Gastrocnemius medialis (tissue), 4 donors: ENCODE measurements at regions not wholly inside any gene's neighbourhood (a gene's known extent, or its start where the extent isn't known, plus 50 kb on each side); places are given as distances from the start of the nearest gene placed in this dataset.

Source experiments
- ATAC-seq, 2 donors: fragments of 150-250 bp; one replicate each; pipeline ENCODE4 v1.9.1; 2016
- DNase-seq, 2 donors: peaks; one replicate each; pipeline ENCODE4 v3.0.0-alpha.2; 2019
- H3K27ac ChIP-seq, 4 donors: fragments of 200-600 bp; sonication (generic); 1 replicate in 1 of 4; 2 replicates in 3 of 4; pipeline ENCODE4 v1.5.1; 2016 to 2018; ENCODE audit warnings: mild to moderate bottlenecking in 2 of 4, moderate library complexity in 1 of 4
- H3K27me3 ChIP-seq, 3 donors: fragments of 200-600 bp; sonication (generic) in 2 of 3; 1 replicate in 1 of 3; 2 replicates in 2 of 3; pipeline versions ENCODE4 v1.5.1 to v1.6.0; 2016 to 2019; ENCODE audit warnings: mild to moderate bottlenecking in 1 of 3, moderate library complexity in 1 of 3
- H3K36me3 ChIP-seq, 2 donors: fragments of 200-600 bp; sonication (generic) in 1 of 2; one replicate each; pipeline ENCODE4 v1.5.1; 2017 to 2018
- H3K4me1 ChIP-seq, 2 donors: fragments of 200-600 bp; sonication (generic) in 1 of 2; one replicate each; pipeline ENCODE4 v1.5.1; 2016 to 2017; ENCODE audit warnings: mild to moderate bottlenecking in 2 of 2
- H3K4me3 ChIP-seq, 4 donors: fragments of 200-600 bp; sonication (generic) in 3 of 4; 1 replicate in 1 of 4; 2 replicates in 3 of 4; pipeline ENCODE4 v1.5.1; 2016 to 2019; ENCODE audit warnings: mild to moderate bottlenecking in 2 of 4
- H3K9me3 ChIP-seq, 3 donors: fragments of 200-600 bp; sonication (generic) in 2 of 3; 1 replicate in 1 of 3; 2 replicates in 2 of 3; pipeline ENCODE4 v1.5.1; 2016 to 2019
- POLR2A ChIP-seq, 2 donors: fragments of 450-650 bp; IDR thresholded peaks; one replicate each; pipeline ENCODE4 v1.6.1; 2017; ENCODE audit warnings: antibody characterized with exemption in 2 of 2, mild to moderate bottlenecking in 2 of 2, moderate library complexity in 2 of 2
- in situ Hi-C, 4 donors: fragments of 200-750 bp; cut with MboI; loops; one replicate each; pipeline versions ENCODE4 v1.15.0 to v1.8.0; 2017; ENCODE audit warnings: low sequenced_read_pairs in 4 of 4
- intact Hi-C: fragments of 100-400 bp; cut with DNase I; formaldehyde crosslinking; loops from one replicate; pipeline ENCODE4 v1.15.1; 2023; ENCODE audit warnings: low total_unique reads
- TF ChIP-seq, protein P1 (sequence below), 5 experiments: fragments of 450-650 bp in 3 of 5; fragments of 200-600 bp in 2 of 5; sonication (generic) in 2 of 5; IDR thresholded peaks in 4 of 5; conservative IDR thresholded peaks in 1 of 5; 1 replicate in 4 of 5; 2 replicates in 1 of 5; pipeline ENCODE4 v1.5.1; 2016 to 2019; ENCODE audit warnings: antibody characterized with exemption in 5 of 5, mild to moderate bottlenecking in 3 of 5, moderate library complexity in 3 of 5

DNA sequence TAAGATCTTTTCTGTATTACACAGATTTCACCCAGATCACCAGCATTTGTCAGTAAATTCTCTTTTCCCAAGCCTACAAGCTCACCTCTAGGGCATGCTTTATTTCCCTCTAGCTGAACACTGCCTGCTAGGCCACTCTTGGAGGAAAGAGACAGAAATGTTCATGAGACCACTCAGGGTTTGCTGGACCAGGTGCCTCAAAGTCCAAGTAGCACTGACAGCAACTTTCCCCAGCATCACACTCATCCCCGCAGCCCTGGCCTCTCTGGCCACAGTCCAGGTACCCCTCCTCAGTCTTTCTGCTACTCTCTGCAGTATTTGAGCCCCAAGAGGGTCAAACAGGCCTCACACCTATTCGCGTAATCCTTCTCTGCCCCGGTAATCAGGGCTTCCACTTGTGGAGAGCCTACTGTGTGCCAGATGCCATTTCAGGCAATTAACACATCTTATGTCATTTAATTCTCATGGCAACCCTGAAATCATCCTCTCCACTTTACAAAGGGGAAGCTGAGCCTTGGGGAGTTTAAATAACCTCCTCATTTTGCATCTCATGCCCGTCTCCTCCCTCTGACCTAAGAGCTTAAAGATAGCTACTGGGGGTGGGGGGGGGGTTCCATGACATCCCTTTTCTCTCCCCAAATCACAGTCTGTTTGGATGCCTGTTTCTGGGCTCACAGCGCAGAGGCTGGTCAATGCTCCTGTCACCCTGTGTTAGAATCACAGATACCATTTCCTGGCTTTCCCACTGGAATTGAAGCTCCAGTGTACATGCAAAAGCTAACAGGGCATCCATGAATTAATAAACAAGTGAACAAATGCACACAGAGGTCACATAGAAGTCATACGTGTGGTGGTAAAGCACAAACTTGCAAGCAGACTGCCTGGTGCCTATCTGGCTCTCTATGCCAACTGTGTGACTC, 88.5 kb downstream of the PRLHR start:
- ATAC-seq (no peak), DNase-seq (no peak)
- H3K4me3 ChIP-seq, result no peak overlapping the region
- no peaks in the 10 kb centered on the region for H3K9me3 ChIP-seq
- H3K36me3 ChIP-seq, result no peaks in the 10 kb centered on the region
- H3K27me3 ChIP-seq, result no peaks in the 10 kb centered on the region
- TF ChIP-seq POLR2A (IDR thresholded peaks at IDR 0.05), result no peak
- TF ChIP-seq, protein P1, sequence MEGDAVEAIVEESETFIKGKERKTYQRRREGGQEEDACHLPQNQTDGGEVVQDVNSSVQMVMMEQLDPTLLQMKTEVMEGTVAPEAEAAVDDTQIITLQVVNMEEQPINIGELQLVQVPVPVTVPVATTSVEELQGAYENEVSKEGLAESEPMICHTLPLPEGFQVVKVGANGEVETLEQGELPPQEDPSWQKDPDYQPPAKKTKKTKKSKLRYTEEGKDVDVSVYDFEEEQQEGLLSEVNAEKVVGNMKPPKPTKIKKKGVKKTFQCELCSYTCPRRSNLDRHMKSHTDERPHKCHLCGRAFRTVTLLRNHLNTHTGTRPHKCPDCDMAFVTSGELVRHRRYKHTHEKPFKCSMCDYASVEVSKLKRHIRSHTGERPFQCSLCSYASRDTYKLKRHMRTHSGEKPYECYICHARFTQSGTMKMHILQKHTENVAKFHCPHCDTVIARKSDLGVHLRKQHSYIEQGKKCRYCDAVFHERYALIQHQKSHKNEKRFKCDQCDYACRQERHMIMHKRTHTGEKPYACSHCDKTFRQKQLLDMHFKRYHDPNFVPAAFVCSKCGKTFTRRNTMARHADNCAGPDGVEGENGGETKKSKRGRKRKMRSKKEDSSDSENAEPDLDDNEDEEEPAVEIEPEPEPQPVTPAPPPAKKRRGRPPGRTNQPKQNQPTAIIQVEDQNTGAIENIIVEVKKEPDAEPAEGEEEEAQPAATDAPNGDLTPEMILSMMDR (IDR thresholded peaks at IDR 0.05 in 4 of 5, conservative IDR thresholded peaks at IDR 0.05 in 1 of 5), result no peak
- no peak overlapping the region for H3K27ac ChIP-seq
- H3K4me1 ChIP-seq, result no peaks in the 10 kb centered on the region
- intact Hi-C loops, result no loop called here
- in situ Hi-C loops, result no loop called here

- in situ Hi-C loops (no loop called here), intact Hi-C loops (no loop called here)
- ATAC-seq (no peak), DNase-seq (no peak)
- H3K36me3 ChIP-seq, result no peaks in the 10 kb centered on the region
- H3K9me3 ChIP-seq, result no peaks in the 10 kb centered on the region
- no peak overlapping the region for H3K27ac ChIP-seq
- no peaks in the 10 kb centered on the region for H3K27me3 ChIP-seq
- no peak for TF ChIP-seq POLR2A (IDR thresholded peaks at IDR 0.05)
- TF ChIP-seq, protein P1 (IDR thresholded peaks at IDR 0.05 in 4 of 5, conservative IDR thresholded peaks at IDR 0.05 in 1 of 5), result no peak
- H3K4me1 ChIP-seq, result no peaks in the 10 kb centered on the region
- no peak overlapping the region for H3K4me3 ChIP-seq
Measured at GRCh38 chr10:118505363-118505762, 90.1 kb downstream of the PRLHR start.

GRCh38 chr10:118504467-118505205, 90.8 kb downstream of the PRLHR start:
- no peak overlapping the region for H3K4me3 ChIP-seq
- ATAC-seq, result no peak
- TF ChIP-seq, protein P1 (IDR thresholded peaks at IDR 0.05 in 4 of 5, conservative IDR thresholded peaks at IDR 0.05 in 1 of 5), result no peak
- no peak for TF ChIP-seq POLR2A (IDR thresholded peaks at IDR 0.05)
- intact Hi-C loops, result no loop called here
- no peaks in the 10 kb centered on the region for H3K9me3 ChIP-seq
- H3K27ac ChIP-seq, result no peak overlapping the region
- in situ Hi-C loops, result no loop called here
- no peaks in the 10 kb centered on the region for H3K27me3 ChIP-seq
- no peak for DNase-seq
- H3K36me3 ChIP-seq, result no peaks in the 10 kb centered on the region
- no peaks in the 10 kb centered on the region for H3K4me1 ChIP-seq

DNA sequence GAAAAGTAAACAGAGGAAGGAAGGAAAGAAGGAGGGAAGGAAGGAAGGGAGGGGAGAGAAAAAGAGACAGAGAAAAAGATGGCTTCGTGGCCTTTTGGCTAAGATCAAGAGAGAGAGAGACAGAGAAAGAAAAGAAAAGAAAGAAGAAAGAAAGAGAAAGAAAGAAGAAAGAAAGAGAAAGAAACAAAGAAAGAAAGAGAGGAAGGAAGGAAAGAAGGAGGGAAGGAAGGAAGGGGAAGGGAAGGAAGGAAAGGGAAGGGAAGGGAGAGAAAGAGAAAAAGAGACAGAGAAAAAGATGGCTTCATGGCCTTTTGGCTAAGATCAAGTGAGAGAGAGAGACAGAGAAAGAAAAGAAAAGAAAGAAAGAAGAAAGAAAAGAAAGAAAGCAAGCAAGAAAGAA, 91.4 kb downstream of the PRLHR start:
- TF ChIP-seq POLR2A (IDR thresholded peaks at IDR 0.05), result no peak
- TF ChIP-seq, protein P1 (IDR thresholded peaks at IDR 0.05 in 4 of 5, conservative IDR thresholded peaks at IDR 0.05 in 1 of 5), result no peak
- Histone ChIP-seq H3K36me3 (no peaks in the 10 kb centered on the region), H3K9me3 (no peaks in the 10 kb centered on the region), H3K27ac (no peak overlapping the region), H3K4me3 (no peak overlapping the region), H3K4me1 (no peaks in the 10 kb centered on the region), H3K27me3 (no peaks in the 10 kb centered on the region)
- no peak for ATAC-seq
- intact Hi-C loops (no loop called here), in situ Hi-C loops (no loop called here)
- no peak for DNase-seq
